Osteoblast (primary cell): ENCODE measurements at regions not wholly inside any gene's neighbourhood (a gene's known extent, or its start where the extent isn't known, plus 50 kb on each side); places are given as distances from the start of the nearest gene placed in this dataset.

Source experiments
- DNase-seq: peaks from one replicate; pipeline ENCODE4 v3.0.0; 2011; ENCODE audit warnings: low spot score, mixed read lengths; ENCODE audit not compliant: insufficient read length; ENCODE audit errors: missing footprints
- H2AFZ ChIP-seq: 2 replicates; pipeline ENCODE4 v1.6.0; 2011; ENCODE audit warnings: mild to moderate bottlenecking, low read length
- H3K27ac ChIP-seq: 2 replicates; pipeline ENCODE4 v1.5.1; 2011; ENCODE audit warnings: mild to moderate bottlenecking, low read depth, low read length, moderate library complexity
- H3K27me3 ChIP-seq: 2 replicates; pipeline ENCODE4 v1.6.0; 2012; ENCODE audit warnings: mild to moderate bottlenecking, control low read depth, inconsistent platforms, low read length, moderate library complexity; ENCODE audit not compliant: insufficient read depth
- H3K36me3 ChIP-seq: 2 replicates; pipeline ENCODE4 v1.5.1; 2011; ENCODE audit warnings: mild to moderate bottlenecking, low read length, control low read depth, moderate library complexity; ENCODE audit not compliant: insufficient read depth
- H3K4me1 ChIP-seq: 2 replicates; pipeline ENCODE4 v1.5.1; 2011; ENCODE audit warnings: mild to moderate bottlenecking, low read length, control low read depth, moderate library complexity; ENCODE audit not compliant: insufficient read depth
- H3K4me2 ChIP-seq: 2 replicates; pipeline ENCODE4 v1.6.0; 2011; ENCODE audit warnings: mild to moderate bottlenecking, low read length; ENCODE audit not compliant: insufficient read depth
- H3K4me3 ChIP-seq: fragments of 200-600 bp; sonication (generic); 3 replicates; pipeline ENCODE4 v1.5.1; 2012; ENCODE audit warnings: mild to moderate bottlenecking, low read length, inconsistent platforms; ENCODE audit not compliant: insufficient read depth
- H3K79me2 ChIP-seq: 2 replicates; pipeline ENCODE4 v1.6.0; 2012; ENCODE audit warnings: mild to moderate bottlenecking, low read length, control low read depth, inconsistent platforms; ENCODE audit not compliant: insufficient read depth
- H3K9me3 ChIP-seq: 2 replicates; pipeline ENCODE4 v1.5.1; 2011; ENCODE audit warnings: low read depth, low read length, control low read depth
- H4K20me1 ChIP-seq: 2 replicates; pipeline ENCODE4 v1.6.0; 2012; ENCODE audit warnings: mild to moderate bottlenecking, low read length, control low read depth; ENCODE audit not compliant: insufficient read depth
- TF ChIP-seq, protein P1 (sequence below): IDR thresholded peaks from 2 replicates; pipeline ENCODE4 v1.5.1; 2011; ENCODE audit warnings: mild to moderate bottlenecking, low read depth, low read length, moderate library complexity; ENCODE audit errors: extremely low read depth

DNA sequence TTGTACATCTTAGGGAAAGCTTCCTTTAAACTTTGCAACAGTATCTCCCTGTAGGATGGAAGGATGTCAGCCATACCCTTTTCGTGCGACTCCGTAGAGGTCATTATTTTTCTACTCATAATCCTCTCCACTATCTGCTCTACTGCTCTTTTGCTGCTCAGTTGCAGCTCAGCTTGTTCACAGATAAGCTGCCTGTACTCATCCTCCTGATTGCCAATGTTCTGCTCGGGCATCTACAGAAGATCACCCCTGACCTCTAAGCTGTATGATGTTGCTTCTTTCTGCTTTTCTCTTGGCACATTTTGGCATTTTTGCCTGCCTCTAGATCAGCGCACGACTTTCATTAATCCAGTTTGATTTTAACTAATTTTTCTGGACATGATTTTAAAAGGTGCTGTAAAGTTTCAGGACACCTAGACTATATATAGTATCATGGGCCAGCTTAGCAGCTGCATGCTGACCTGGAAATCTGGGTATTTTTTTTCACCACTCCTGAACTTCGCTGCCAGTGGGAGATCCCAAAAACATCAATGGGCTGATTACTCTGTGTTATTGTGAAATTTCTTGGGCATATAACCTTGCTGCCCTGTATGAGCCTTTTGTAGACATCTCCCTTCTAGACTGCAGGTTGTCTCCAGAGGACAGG lies 131.2 kb upstream of the ZNF608 start:
- no peaks in the 10 kb centered on the region for H3K79me2 ChIP-seq
- no peaks in the 10 kb centered on the region for H3K9me3 ChIP-seq
- H3K36me3 ChIP-seq: no peaks in the 10 kb centered on the region
- TF ChIP-seq, protein P1, sequence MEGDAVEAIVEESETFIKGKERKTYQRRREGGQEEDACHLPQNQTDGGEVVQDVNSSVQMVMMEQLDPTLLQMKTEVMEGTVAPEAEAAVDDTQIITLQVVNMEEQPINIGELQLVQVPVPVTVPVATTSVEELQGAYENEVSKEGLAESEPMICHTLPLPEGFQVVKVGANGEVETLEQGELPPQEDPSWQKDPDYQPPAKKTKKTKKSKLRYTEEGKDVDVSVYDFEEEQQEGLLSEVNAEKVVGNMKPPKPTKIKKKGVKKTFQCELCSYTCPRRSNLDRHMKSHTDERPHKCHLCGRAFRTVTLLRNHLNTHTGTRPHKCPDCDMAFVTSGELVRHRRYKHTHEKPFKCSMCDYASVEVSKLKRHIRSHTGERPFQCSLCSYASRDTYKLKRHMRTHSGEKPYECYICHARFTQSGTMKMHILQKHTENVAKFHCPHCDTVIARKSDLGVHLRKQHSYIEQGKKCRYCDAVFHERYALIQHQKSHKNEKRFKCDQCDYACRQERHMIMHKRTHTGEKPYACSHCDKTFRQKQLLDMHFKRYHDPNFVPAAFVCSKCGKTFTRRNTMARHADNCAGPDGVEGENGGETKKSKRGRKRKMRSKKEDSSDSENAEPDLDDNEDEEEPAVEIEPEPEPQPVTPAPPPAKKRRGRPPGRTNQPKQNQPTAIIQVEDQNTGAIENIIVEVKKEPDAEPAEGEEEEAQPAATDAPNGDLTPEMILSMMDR: no peak
- no peak overlapping the region for H3K27ac ChIP-seq
- H3K4me2 ChIP-seq: no peak overlapping the region
- no peaks in the 10 kb centered on the region for H3K27me3 ChIP-seq
- DNase-seq: no peak
- no peak overlapping the region for H2AFZ ChIP-seq
- H3K4me3 ChIP-seq: no peak overlapping the region
- no peaks in the 10 kb centered on the region for H4K20me1 ChIP-seq
- no peaks in the 10 kb centered on the region for H3K4me1 ChIP-seq

DNA sequence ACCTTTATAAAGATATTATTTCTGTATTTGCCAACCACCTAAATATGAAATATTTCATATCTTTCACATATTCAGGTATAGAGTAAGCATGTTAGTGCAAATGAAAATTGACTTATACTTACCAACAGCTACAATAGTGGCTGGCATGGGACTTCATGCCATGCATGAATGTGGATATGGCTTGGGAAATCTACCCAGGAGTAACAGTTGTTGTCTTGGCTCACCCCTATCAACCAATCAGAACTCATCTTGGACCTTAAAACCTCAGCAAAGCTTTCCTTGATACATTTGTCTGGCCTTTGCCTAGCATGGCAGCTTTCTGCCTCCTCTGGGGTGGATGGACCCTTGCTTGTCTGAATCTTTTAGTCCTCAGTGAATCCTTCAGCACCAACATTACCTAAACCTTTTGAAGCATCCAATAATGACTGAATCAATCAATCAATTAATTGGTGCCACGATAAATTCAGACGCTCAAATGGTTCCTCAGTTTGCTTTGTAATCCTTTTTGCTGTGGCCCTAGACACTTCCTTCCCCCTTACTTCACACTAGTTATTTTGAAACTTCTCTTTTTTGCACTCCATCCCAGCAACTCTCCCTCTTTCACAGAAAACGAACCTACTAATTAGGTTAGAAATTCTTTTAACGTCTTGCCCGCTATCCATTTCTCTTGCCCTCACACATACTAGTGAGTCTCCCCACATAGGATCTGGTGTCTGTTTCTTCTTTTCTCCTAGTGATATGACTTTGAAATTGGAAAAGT lies 132.3 kb upstream of the ZNF608 start:
- no peaks in the 10 kb centered on the region for H3K9me3 ChIP-seq
- H3K4me3 ChIP-seq: no peak overlapping the region
- no peaks in the 10 kb centered on the region for H3K36me3 ChIP-seq
- no peak overlapping the region for H3K4me2 ChIP-seq
- H3K27me3 ChIP-seq: no peaks in the 10 kb centered on the region
- TF ChIP-seq, protein P1: no peak
- H3K79me2 ChIP-seq: no peaks in the 10 kb centered on the region
- no peak for DNase-seq
- H2AFZ ChIP-seq: no peak overlapping the region
- no peak overlapping the region for H3K27ac ChIP-seq
- no peaks in the 10 kb centered on the region for H4K20me1 ChIP-seq
- H3K4me1 ChIP-seq: no peaks in the 10 kb centered on the region

DNA sequence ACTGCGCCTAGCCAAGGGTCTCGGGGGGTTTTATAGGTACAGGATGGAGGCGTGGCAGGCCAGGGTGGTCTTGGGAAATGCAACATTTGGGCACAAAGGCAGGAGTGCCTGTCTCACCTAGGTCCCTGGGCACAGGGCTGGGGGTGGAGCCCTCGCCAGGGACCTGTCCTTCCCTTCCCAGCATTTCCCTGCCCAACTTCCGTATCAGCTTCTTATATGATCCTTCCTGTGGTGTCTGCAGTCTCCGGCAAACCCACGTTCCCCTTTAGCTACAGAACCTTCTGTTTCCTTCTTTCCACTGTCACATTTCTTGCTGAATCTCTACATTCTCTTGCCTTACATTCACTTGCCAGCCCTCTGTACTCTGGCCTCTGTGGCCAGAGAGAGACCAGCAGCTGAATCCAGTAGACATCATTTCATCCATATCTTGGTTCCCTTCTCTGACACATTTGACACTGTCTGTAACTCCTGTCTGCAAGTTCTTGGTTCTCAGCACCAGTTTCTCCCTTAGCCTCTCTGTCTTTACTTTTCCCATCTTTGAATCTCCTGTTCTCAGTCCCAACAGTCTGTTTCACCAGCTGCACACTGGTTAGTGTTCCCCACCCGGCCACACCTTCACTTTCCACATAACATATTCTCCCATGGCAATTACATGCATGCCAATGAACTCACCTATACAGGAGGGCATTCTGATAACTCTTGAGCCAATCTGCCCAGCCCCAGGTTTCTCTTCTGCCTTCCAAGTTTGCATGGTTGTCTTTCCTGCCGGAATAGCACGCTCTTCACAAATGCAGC lies 134.7 kb upstream of the ZNF608 start:
- no peak overlapping the region for H3K4me3 ChIP-seq
- H3K36me3 ChIP-seq: no peaks in the 10 kb centered on the region
- H3K9me3 ChIP-seq: no peaks in the 10 kb centered on the region
- H4K20me1 ChIP-seq: no peaks in the 10 kb centered on the region
- DNase-seq: no peak
- H3K4me2 ChIP-seq: no peak overlapping the region
- H2AFZ ChIP-seq: no peak overlapping the region
- no peaks in the 10 kb centered on the region for H3K4me1 ChIP-seq
- H3K27me3 ChIP-seq: no peaks in the 10 kb centered on the region
- no peak overlapping the region for H3K27ac ChIP-seq
- TF ChIP-seq, protein P1: no peak
- H3K79me2 ChIP-seq: no peaks in the 10 kb centered on the region

DNA sequence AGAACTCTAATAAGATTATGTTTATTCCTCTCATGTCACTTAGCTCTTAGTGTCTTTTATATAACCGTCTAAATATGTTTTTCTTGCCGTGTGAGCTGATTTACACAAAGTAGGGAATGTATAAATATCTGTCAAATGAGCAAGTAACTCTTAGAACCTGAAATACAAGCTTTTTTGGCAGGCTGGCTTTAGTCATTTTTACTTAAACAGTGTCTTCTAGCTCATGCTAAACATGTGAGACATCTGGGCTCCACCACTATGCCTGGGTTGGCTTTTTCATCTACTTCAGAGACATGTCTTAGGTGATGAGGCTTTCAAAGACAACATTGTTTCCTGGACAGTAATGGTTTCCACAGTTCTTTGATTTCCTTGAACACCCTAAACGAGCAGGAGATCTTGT lies 137.2 kb upstream of the ZNF608 start:
- TF ChIP-seq, protein P1: no peak
- Histone ChIP-seq H2AFZ (no peak overlapping the region), H3K4me3 (no peak overlapping the region), H3K9me3 (no peaks in the 10 kb centered on the region), H3K27me3 (no peaks in the 10 kb centered on the region), H3K79me2 (no peaks in the 10 kb centered on the region), H3K27ac (no peak overlapping the region), H4K20me1 (no peaks in the 10 kb centered on the region), H3K4me1 (no peaks in the 10 kb centered on the region), H3K4me2 (no peak overlapping the region), H3K36me3 (no peaks in the 10 kb centered on the region)
- DNase-seq: no peak
